GM12878 (cell line): ENCODE measurements at regions not wholly inside any gene's neighbourhood (a gene's known extent, or its start where the extent isn't known, plus 50 kb on each side); places are given as distances from the start of the nearest gene placed in this dataset.
A peak's percentile ranks its signal among the peaks of the same experiment; 100 is the strongest.

Source experiments
- ATAC-seq: fragments of 200-7000 bp; cut with Tn5 transposase; 3 replicates; pipeline ENCODE4 v1.9.1; 2020; ENCODE audit warnings: mild to moderate bottlenecking, moderate library complexity
- BruUV-seq: library from RNA; stranded (reverse); fragments of 400-500 nt; replicated peaks from 2 replicates; lab custom pipeline; 2021; lab: Mats Ljungman, UMichigan
- CTCF ChIA-PET: fragments of 300-600 bp; sonication (Branson Sonifier 250); formaldehyde crosslinking; extraction: SDS; loops from one replicate; lab custom pipeline; 2021; ENCODE audit warnings: inconsistent platforms; lab: Yijun Ruan, JAX
- POLR2A ChIA-PET: fragments of 350-600 bp; formaldehyde crosslinking; extraction: SDS; loops from one replicate; lab custom pipeline; 2021; ENCODE audit warnings: inconsistent platforms; lab: Charles Lee
- RAD21 ChIA-PET: fragments of 300-600 bp; sonication (Branson Sonifier 250); formaldehyde crosslinking; loops from one replicate; lab custom pipeline; 2023; ENCODE audit warnings: antibody characterized with exemption; ENCODE audit not compliant: unreplicated experiment; lab: Charles Lee
- SMC1A ChIA-PET: fragments of 300-600 bp; sonication (Branson Sonifier 250); formaldehyde crosslinking; loops from one replicate; lab custom pipeline; 2023; ENCODE audit not compliant: unreplicated experiment, uncharacterized antibody; lab: Charles Lee
- DNase-seq: peaks from one replicate; pipeline ENCODE4 v3.0.0-alpha.2; 2011; ENCODE audit warnings: low read depth, low spot score
- FAIRE-seq: peaks from 3 replicates; lab custom pipeline; 2011; peaks lifted over from hg19 to GRCh38; lab: Jason Lieb, UNC
- H2AFZ ChIP-seq: 2 replicates; pipeline ENCODE4 v1.6.0; 2011; ENCODE audit warnings: low read depth, low read length, control low read depth; ENCODE audit not compliant: control insufficient read depth
- H3K27ac ChIP-seq: 2 replicates; pipeline ENCODE4 v1.5.1; 2011; ENCODE audit warnings: control low read depth; ENCODE audit not compliant: control insufficient read depth, insufficient read depth
- H3K27me3 ChIP-seq, 2 experiments: replicated peaks in 1 of 2; 2 replicates each; pipeline versions ENCODE4 v1.6.0 to v1.6.1; 2011; ENCODE audit warnings: low read length in 1 of 2; ENCODE audit not compliant: control insufficient read depth in 2 of 2, insufficient read depth in 2 of 2
- H3K36me3 ChIP-seq, 2 experiments: 2 replicates each; pipeline ENCODE4 v1.5.1; 2011; ENCODE audit warnings: low read length in 1 of 2; ENCODE audit not compliant: control insufficient read depth in 2 of 2, insufficient read depth in 2 of 2
- H3K4me1 ChIP-seq: 2 replicates; pipeline ENCODE4 v1.6.1; 2011; ENCODE audit warnings: mild to moderate bottlenecking, low read length, moderate library complexity, mixed read lengths; ENCODE audit not compliant: control insufficient read depth, insufficient read depth
- H3K4me2 ChIP-seq: 2 replicates; pipeline ENCODE4 v1.6.0; 2011; ENCODE audit warnings: control low read depth; ENCODE audit not compliant: control insufficient read depth, insufficient read depth
- H3K4me3 ChIP-seq: fragments of 200-600 bp; sonication (generic); 2 replicates; pipeline ENCODE4 v1.5.1; 2016
- H3K79me2 ChIP-seq: 2 replicates; pipeline ENCODE4 v1.6.0; 2011; ENCODE audit warnings: low read length; ENCODE audit not compliant: control insufficient read depth, insufficient read depth
- H3K9ac ChIP-seq: 2 replicates; pipeline ENCODE4 v1.8.0; 2011; ENCODE audit warnings: low read length, control low read depth, mixed read lengths; ENCODE audit not compliant: control insufficient read depth, insufficient read depth
- H3K9me3 ChIP-seq: replicated peaks from 3 replicates; pipeline ENCODE4 v1.5.1; 2011; ENCODE audit warnings: mild to moderate bottlenecking, low read length; ENCODE audit not compliant: control insufficient read depth, insufficient read depth
- H4K20me1 ChIP-seq: 2 replicates; pipeline ENCODE4 v1.6.0; 2011; ENCODE audit not compliant: control insufficient read depth, insufficient read depth
- PAX5 ChIP-seq: IDR thresholded peaks from 2 replicates; pipeline ENCODE4 v1.6.1; 2011; ENCODE audit warnings: low read depth, low read length, borderline replicate concordance
- TCF3 ChIP-seq: IDR thresholded peaks from 2 replicates; pipeline ENCODE4 v1.6.1; 2012; ENCODE audit warnings: low read depth, mild to moderate bottlenecking, low read length, borderline replicate concordance; ENCODE audit not compliant: insufficient read depth
- WGBS: methylation state at CpG from one replicate; pipeline ENCODE4 v1.1.6; 2016; ENCODE audit warnings: low lambda C conversion rate; ENCODE audit not compliant: insufficient replicate concordance, insufficient coverage; ENCODE audit errors: missing lambda C conversion rate; 5-methylcytosine and 5-hydroxymethylcytosine counted together
- in situ Hi-C: fragments of 300-500 bp; cut with MboI; formaldehyde crosslinking; loops from 9 replicates; pipeline ENCODE4 v1.14.3; 2018; ENCODE audit warnings: mixed read lengths
- intact Hi-C: fragments of 100-400 bp; cut with micrococcal nuclease; formaldehyde crosslinking; loops from one replicate; pipeline ENCODE4 v1.14.2; 2022; ENCODE audit not compliant: unreplicated experiment
- TF ChIP-seq, protein P1 (sequence below): fragments of 450-650 bp; IDR thresholded peaks from 2 replicates; pipeline ENCODE4 v1.6.1; 2017; ENCODE audit warnings: low read depth, mild to moderate bottlenecking, moderate library complexity

- intact Hi-C loops = no loop called here
- no peak for FAIRE-seq
- Histone ChIP-seq H3K27ac (no peak overlapping the region), H3K9me3 (no peaks in the 10 kb centered on the region)
- peak; percentile 23; the same call in 2 of the 3 replicates for ATAC-seq
- BruUV-seq = no TSS peak
- SMC1A ChIA-PET = interaction anchor here (1.5 kb wide), 1 partner anchor 23 kb away, joined by 6 read pairs; no protein-coding TSS in a partner anchor
- TF ChIP-seq TCF3 = no peak
- TF ChIP-seq, all 136 proteins: peak for 0
- H3K36me3 ChIP-seq = no peaks in the 10 kb centered on the region
- H4K20me1 ChIP-seq = no peaks in the 10 kb centered on the region
- no peak overlapping the region for H3K9ac ChIP-seq
- no peaks in the 10 kb centered on the region for H3K79me2 ChIP-seq
- ChIA-PET POLR2A (no interaction called here), CTCF (interaction anchor here (3.7 kb wide), 1 partner anchor 54 kb away, joined by 10 read pairs; no protein-coding TSS in a partner anchor), RAD21 (no interaction called here)
- in situ Hi-C loops = no loop called here
- no peaks in the 10 kb centered on the region; a peak in 1 of 4 replicates for H3K27me3 ChIP-seq
- H3K4me2 ChIP-seq = no peak overlapping the region
- H3K4me3 ChIP-seq = no peak overlapping the region
- H3K4me1 ChIP-seq = no peaks in the 10 kb centered on the region
- no peak for DNase-seq
- H2AFZ ChIP-seq = no peak overlapping the region
- 9% methylated on average over 1 of the region's 1 CpG for WGBS
Observed at GRCh38 chr2:160940271-160940670, 220.0 kb upstream of the TANK start.

DNA sequence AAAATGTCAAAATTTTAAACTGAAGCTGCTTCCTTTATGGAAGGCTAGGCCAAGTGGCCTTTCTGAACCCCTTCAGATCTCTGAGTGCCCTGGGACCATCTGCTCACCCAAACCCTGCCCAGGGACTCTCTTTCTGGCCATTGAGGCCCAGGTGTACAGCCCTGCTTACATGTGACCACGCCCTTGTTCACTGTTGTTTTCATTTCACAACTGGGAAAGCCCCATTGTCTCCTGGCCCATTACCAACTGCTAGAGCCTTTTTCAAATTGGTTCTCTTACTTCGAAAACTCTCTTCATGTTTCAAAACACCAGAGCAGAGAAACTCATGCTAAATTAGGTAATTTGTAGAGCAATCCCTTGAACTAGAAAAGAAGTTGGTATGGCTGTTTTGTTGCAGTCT, 219.5 kb upstream of the TANK start:
- no peak overlapping the region for H3K27ac ChIP-seq
- WGBS = 0% methylated on average over 2 of the region's 2 CpGs
- no peaks in the 10 kb centered on the region for H3K9me3 ChIP-seq
- no peaks in the 10 kb centered on the region for H3K79me2 ChIP-seq
- H3K9ac ChIP-seq = no peak overlapping the region
- in situ Hi-C loops = no loop called here
- FAIRE-seq (no peak), DNase-seq (peak; percentile 4), ATAC-seq (peak; percentile 96)
- no peaks in the 10 kb centered on the region for H3K27me3 ChIP-seq
- no peaks in the 10 kb centered on the region for H3K36me3 ChIP-seq
- no peaks in the 10 kb centered on the region for H4K20me1 ChIP-seq
- no peaks in the 10 kb centered on the region for H3K4me1 ChIP-seq
- ChIA-PET SMC1A (interaction anchor here (1.5 kb wide), 1 partner anchor 23 kb away, joined by 6 read pairs; no protein-coding TSS in a partner anchor), CTCF (interaction anchor here (3.7 kb wide), 1 partner anchor 53 kb away, joined by 10 read pairs; no protein-coding TSS in a partner anchor), RAD21 (no interaction called here)
- no peak overlapping the region for H3K4me3 ChIP-seq
- intact Hi-C loops = no loop called here
- BruUV-seq = no TSS peak
- peak overlapping the region; percentile 22; the same call in 1 of the 2 replicates for H3K4me2 ChIP-seq
- H2AFZ ChIP-seq = no peak overlapping the region
- TF ChIP-seq, protein P1, sequence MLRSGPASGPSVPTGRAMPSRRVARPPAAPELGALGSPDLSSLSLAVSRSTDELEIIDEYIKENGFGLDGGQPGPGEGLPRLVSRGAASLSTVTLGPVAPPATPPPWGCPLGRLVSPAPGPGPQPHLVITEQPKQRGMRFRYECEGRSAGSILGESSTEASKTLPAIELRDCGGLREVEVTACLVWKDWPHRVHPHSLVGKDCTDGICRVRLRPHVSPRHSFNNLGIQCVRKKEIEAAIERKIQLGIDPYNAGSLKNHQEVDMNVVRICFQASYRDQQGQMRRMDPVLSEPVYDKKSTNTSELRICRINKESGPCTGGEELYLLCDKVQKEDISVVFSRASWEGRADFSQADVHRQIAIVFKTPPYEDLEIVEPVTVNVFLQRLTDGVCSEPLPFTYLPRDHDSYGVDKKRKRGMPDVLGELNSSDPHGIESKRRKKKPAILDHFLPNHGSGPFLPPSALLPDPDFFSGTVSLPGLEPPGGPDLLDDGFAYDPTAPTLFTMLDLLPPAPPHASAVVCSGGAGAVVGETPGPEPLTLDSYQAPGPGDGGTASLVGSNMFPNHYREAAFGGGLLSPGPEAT = peak; percentile 35; the same call in 1 of the 2 replicates
- no peak for TF ChIP-seq PAX5
- TF ChIP-seq, all 136 proteins: peak for 1
- POLR2A ChIA-PET = no interaction called here
